ENCODE measurements at regions not wholly inside any gene's neighbourhood (a gene's known extent, or its start where the extent isn't known, plus 50 kb on each side); places are given as distances from the start of the nearest gene placed in this dataset.

GRCh38 chr2:133836691-133837345 lies 268.6 kb upstream of the NCKAP5 start (continued):
- TF ChIP-seq USF1 (IDR thresholded peaks at IDR 0.05; ENCODE audit: borderline replicate concordance, low read depth) (no peak), RCOR1 (IDR thresholded peaks at IDR 0.05; ENCODE audit: low read length) (no peak), ELF1 (IDR thresholded peaks at IDR 0.05) (no peak), FOXM1 (IDR thresholded peaks at IDR 0.05; ENCODE audit: low read depth) (no peak)

GRCh38 chr2:133837441-133838094 lies 269.3 kb upstream of the NCKAP5 start:
- no peaks in the 10 kb centered on the region for H3K27me3 ChIP-seq (ENCODE audit: insufficient read depth)
- peak overlapping the region; percentile 30; the same call in 1 of the 2 replicates for H3K4me2 ChIP-seq
- H4K20me1 ChIP-seq (ENCODE audit: insufficient read depth) = no peaks in the 10 kb centered on the region
- WGBS (ENCODE audit: low lambda C conversion rate) = 47% methylated on average over 3 of the region's 6 CpGs
- no peaks in the 10 kb centered on the region for H3K79me2 ChIP-seq (ENCODE audit: insufficient read depth)
- ChIA-PET CTCF (interaction anchor here (1.2 kb wide), 1 partner anchor 58 kb away, joined by 3 read pairs; no protein-coding TSS in a partner anchor), POLR2A (no interaction called here)
- H3K36me3 ChIP-seq (replicated peaks in 1 of 2; ENCODE audit: control insufficient read depth in 1 of 2, insufficient read depth in 2 of 2, low read length in 1 of 2) = no peaks in the 10 kb centered on the region
- no peaks in the 10 kb centered on the region for H3K9me2 ChIP-seq
- H2AFZ ChIP-seq (ENCODE audit: low read depth) = no peak overlapping the region; the same call in 1 of the 2 replicates
- H3F3A ChIP-seq (replicated peaks; ENCODE audit: insufficient read depth) = peaks cover 19% of the 10 kb centered on the region
- no peak for DNase-seq
- H3K27ac ChIP-seq (ENCODE audit: low read depth in 2 of 2, low read length in 1 of 2) = peak overlapping the region in 1 of 2 experiments; percentile 73; a peak in 2 of 4 replicates
- H3K4me3 ChIP-seq (ENCODE audit: low read depth in 2 of 2, low read length in 1 of 2) = no peak overlapping the region
- H3K9ac ChIP-seq = peak overlapping the region; percentile 34
- H3K4me1 ChIP-seq (ENCODE audit: control insufficient read depth in 1 of 2, insufficient read depth in 2 of 2, low read depth in 1 of 2, low read length in 1 of 2) = peaks cover 4 to 39% of the 10 kb centered on the region in 2 experiments; a peak in 3 of 4 replicates
- H3K9me3 ChIP-seq = no peaks in the 10 kb centered on the region
- TF ChIP-seq PBX3 (IDR thresholded peaks at IDR 0.05) (peak; percentile 92), GABPA (IDR thresholded peaks at IDR 0.05; ENCODE audit: low read depth) (no peak), GATA2 (CRISPR knock-in tag; IDR thresholded peaks at IDR 0.05) (no peak), MXI1 (IDR thresholded peaks at IDR 0.05; ENCODE audit: low read depth, low read length) (no peak), SIN3A (IDR thresholded peaks at IDR 0.05; ENCODE audit: borderline replicate concordance, low read depth, low read length) (no peak), REST (IDR thresholded peaks at IDR 0.05; ENCODE audit: low read depth, low read length) (no peak), TEAD4 (IDR thresholded peaks at IDR 0.05; ENCODE audit: borderline replicate concordance, insufficient read depth) (peak; percentile 28; the same call in 1 of the 2 replicates), MAX (IDR thresholded peaks at IDR 0.05; ENCODE audit: low read depth) (no peak), CHD2 (IDR thresholded peaks at IDR 0.05; ENCODE audit: low read length, partially characterized antibody) (no peak), IRF3 (IDR thresholded peaks at IDR 0.05; ENCODE audit: low read depth, low read length) (no peak), YY1 (IDR thresholded peaks at IDR 0.05; ENCODE audit: low read depth) (no peak), CTCF (IDR thresholded peaks at IDR 0.05) (no peak), MEF2A (IDR thresholded peaks at IDR 0.05; ENCODE audit: borderline replicate concordance, low read depth) (no peak), FOSL2 (IDR thresholded peaks at IDR 0.05; ENCODE audit: borderline replicate concordance, low read depth) (peak; percentile 19; the same call in 1 of the 2 replicates), FOXM1 (IDR thresholded peaks at IDR 0.05; ENCODE audit: low read depth) (no peak), RFX5 (IDR thresholded peaks at IDR 0.05; ENCODE audit: low read length) (no peak), RAD21 (IDR thresholded peaks at IDR 0.05; ENCODE audit: low read length) (no peak), JUND (IDR thresholded peaks at IDR 0.05) (peak; percentile 18; the same call in 1 of the 2 replicates), TAF1 (IDR thresholded peaks at IDR 0.05; ENCODE audit: borderline replicate concordance, low read depth, low read length) (no peak), TCF12 (IDR thresholded peaks at IDR 0.05) (peak; percentile 62), RCOR1 (IDR thresholded peaks at IDR 0.05; ENCODE audit: low read length) (no peak)
